Epithelial cell of esophagus (primary cell): ENCODE measurements at regions not wholly inside any gene's neighbourhood (a gene's known extent, or its start where the extent isn't known, plus 50 kb on each side); places are given as distances from the start of the nearest gene placed in this dataset.

Experiments used
- DNase-seq: peaks from one replicate; pipeline ENCODE4 v3.0.0; 2010; ENCODE audit warnings: low read depth
- H3K4me3 ChIP-seq: 2 replicates; pipeline ENCODE4 v1.5.1; 2011; ENCODE audit warnings: mild to moderate bottlenecking, low read length, control low read depth
- CTCF ChIP-seq: IDR thresholded peaks from 2 replicates; pipeline ENCODE4 v1.5.1; 2011; ENCODE audit warnings: low read depth, mild to moderate bottlenecking, low read length, control low read depth, inconsistent platforms; ENCODE audit not compliant: insufficient read depth; ENCODE audit errors: missing control alignments

- TF ChIP-seq CTCF = no peak
- no peak for DNase-seq
- no peak overlapping the region for H3K4me3 ChIP-seq
These were observed 212.2 kb downstream of the CHRM2 start for GRCh38 chr7:137080516-137081203.

- no peak for TF ChIP-seq CTCF
- no peak overlapping the region for H3K4me3 ChIP-seq
- peak; percentile 94 for DNase-seq
These were observed 210.3 kb downstream of the CHRM2 start for GRCh38 chr7:137078781-137079180.

GRCh38 chr7:137074391-137075030 is 206.1 kb downstream of the CHRM2 start:
- DNase-seq = peak; percentile 16
- no peak for TF ChIP-seq CTCF
- no peak overlapping the region for H3K4me3 ChIP-seq

GRCh38 chr7:137073571-137074325 is 205.3 kb downstream of the CHRM2 start:
- no peak overlapping the region for H3K4me3 ChIP-seq
- TF ChIP-seq CTCF = no peak
- peak; percentile 29 for DNase-seq
